MCF 10A (cell line): ENCODE measurements at regions not wholly inside any gene's neighbourhood (a gene's known extent, or its start where the extent isn't known, plus 50 kb on each side); places are given as distances from the start of the nearest gene placed in this dataset.
"Not testable (repeated sequence)": the region's sequence is repeated elsewhere in the genome, so short reads cannot be mapped to it uniquely, and the experiment has no call there.

ENCODE experiments used
- BruUV-seq: library from RNA; stranded (reverse); fragments of 400-500 nt; replicated peaks from 2 replicates; lab custom pipeline; 2021; lab: Mats Ljungman, UMichigan
- CTCF ChIA-PET: fragments of 300-600 bp; sonication (Branson Sonifier 250); formaldehyde crosslinking; extraction: SDS; loops from one replicate; lab custom pipeline; 2021; ENCODE audit warnings: antibody characterized with exemption, inconsistent platforms; lab: Yijun Ruan, JAX
- POLR2A ChIA-PET: fragments of 300-600, 350-650 bp; sonication (Branson Sonifier 250); formaldehyde crosslinking; extraction: SDS; loops from one replicate; lab custom pipeline; 2020; ENCODE audit warnings: antibody characterized with exemption, inconsistent platforms; lab: Yijun Ruan, JAX
- DNase-seq: peaks from one replicate; pipeline ENCODE4 v3.0.0-alpha.2; 2018; ENCODE audit not compliant: unreplicated experiment
- H3K27ac Mint-ChIP-seq: one replicate; pipeline ENCODE4 v1.8.0; 2022; ENCODE audit warnings: mild to moderate bottlenecking, low read depth, mixed read lengths; ENCODE audit not compliant: unreplicated experiment
- H3K27me3 Mint-ChIP-seq: one replicate; pipeline ENCODE4 v1.8.0; 2022; ENCODE audit warnings: mixed read lengths; ENCODE audit not compliant: insufficient read depth, unreplicated experiment
- H3K36me3 Mint-ChIP-seq: one replicate; pipeline ENCODE4 v1.8.0; 2022; ENCODE audit warnings: mild to moderate bottlenecking, moderate library complexity, mixed read lengths; ENCODE audit not compliant: insufficient read depth, unreplicated experiment
- H3K4me1 Mint-ChIP-seq: one replicate; pipeline ENCODE4 v1.8.0; 2022; ENCODE audit warnings: mixed read lengths; ENCODE audit not compliant: insufficient read depth, unreplicated experiment
- H3K4me3 Mint-ChIP-seq: one replicate; pipeline ENCODE4 v1.8.0; 2022; ENCODE audit warnings: mild to moderate bottlenecking, moderate library complexity, mixed read lengths; ENCODE audit not compliant: unreplicated experiment
- H3K9me3 Mint-ChIP-seq: one replicate; pipeline ENCODE4 v1.8.0; 2022; ENCODE audit warnings: mixed read lengths; ENCODE audit not compliant: unreplicated experiment
- intact Hi-C: fragments of 100-400 bp; cut with micrococcal nuclease; formaldehyde crosslinking; loops from 2 replicates; pipeline ENCODE4 v1.14.1; 2022
- TF ChIP-seq, protein P1 (sequence below): fragments of 200-600 bp; IDR thresholded peaks from one replicate; pipeline ENCODE4 v1.8.0; 2022; ENCODE audit warnings: antibody characterized with exemption, mild to moderate bottlenecking; ENCODE audit not compliant: unreplicated experiment

- no peak overlapping the region for H3K27ac Mint-ChIP-seq
These were observed 2118.0 kb downstream of the PCDH9 start for GRCh38 chr13:65112123-65112522.

DNA sequence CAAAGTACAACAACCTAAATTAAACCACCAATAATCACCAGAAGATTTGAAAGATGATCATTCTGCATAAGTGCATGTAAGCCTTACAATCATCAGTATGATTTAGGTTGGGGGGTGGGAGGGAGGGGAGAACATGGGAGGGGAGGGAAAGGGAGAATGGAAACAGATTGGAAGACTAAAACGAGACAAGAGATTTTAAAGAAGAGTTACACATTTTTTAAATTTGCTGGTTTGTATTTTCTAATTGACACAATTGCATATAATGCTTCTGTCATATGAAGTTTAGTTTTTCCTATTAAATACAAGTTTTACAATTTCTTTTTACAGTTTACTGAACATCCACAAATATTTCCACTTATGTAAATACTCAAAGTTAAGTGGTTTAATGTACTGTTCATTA is 2118.9 kb downstream of the PCDH9 start:
- ChIA-PET CTCF (no interaction called here), POLR2A (no interaction called here)
- Mint-ChIP-seq H3K36me3 (peaks cover 6% of the 10 kb centered on the region), H3K4me3 (no peak overlapping the region), H3K27me3 (no peaks in the 10 kb centered on the region), H3K4me1 (no peaks in the 10 kb centered on the region), H3K9me3 (peaks cover 29% of the 10 kb centered on the region), H3K27ac (no peak overlapping the region)
- BruUV-seq: no TSS peak
- TF ChIP-seq, protein P1, sequence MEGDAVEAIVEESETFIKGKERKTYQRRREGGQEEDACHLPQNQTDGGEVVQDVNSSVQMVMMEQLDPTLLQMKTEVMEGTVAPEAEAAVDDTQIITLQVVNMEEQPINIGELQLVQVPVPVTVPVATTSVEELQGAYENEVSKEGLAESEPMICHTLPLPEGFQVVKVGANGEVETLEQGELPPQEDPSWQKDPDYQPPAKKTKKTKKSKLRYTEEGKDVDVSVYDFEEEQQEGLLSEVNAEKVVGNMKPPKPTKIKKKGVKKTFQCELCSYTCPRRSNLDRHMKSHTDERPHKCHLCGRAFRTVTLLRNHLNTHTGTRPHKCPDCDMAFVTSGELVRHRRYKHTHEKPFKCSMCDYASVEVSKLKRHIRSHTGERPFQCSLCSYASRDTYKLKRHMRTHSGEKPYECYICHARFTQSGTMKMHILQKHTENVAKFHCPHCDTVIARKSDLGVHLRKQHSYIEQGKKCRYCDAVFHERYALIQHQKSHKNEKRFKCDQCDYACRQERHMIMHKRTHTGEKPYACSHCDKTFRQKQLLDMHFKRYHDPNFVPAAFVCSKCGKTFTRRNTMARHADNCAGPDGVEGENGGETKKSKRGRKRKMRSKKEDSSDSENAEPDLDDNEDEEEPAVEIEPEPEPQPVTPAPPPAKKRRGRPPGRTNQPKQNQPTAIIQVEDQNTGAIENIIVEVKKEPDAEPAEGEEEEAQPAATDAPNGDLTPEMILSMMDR: no peak
- no peak for DNase-seq
- intact Hi-C loops: no loop called here

More at GRCh38 chr13:65112123-65112522, 2118.0 kb downstream of the PCDH9 start:
- H3K27me3 Mint-ChIP-seq: no peaks in the 10 kb centered on the region
- H3K9me3 Mint-ChIP-seq: peaks cover 20% of the 10 kb centered on the region
- TF ChIP-seq, protein P1: no peak
- DNase-seq: no peak
- intact Hi-C loops: no loop called here
- BruUV-seq: no TSS peak
- peaks cover 6% of the 10 kb centered on the region for H3K36me3 Mint-ChIP-seq
- ChIA-PET POLR2A (no interaction called here), CTCF (interaction anchor here (0.7 kb wide), 1 partner anchor 68 kb away, joined by 3 read pairs; no protein-coding TSS in a partner anchor)
- H3K4me1 Mint-ChIP-seq: no peaks in the 10 kb centered on the region
- H3K4me3 Mint-ChIP-seq: no peak overlapping the region

DNA sequence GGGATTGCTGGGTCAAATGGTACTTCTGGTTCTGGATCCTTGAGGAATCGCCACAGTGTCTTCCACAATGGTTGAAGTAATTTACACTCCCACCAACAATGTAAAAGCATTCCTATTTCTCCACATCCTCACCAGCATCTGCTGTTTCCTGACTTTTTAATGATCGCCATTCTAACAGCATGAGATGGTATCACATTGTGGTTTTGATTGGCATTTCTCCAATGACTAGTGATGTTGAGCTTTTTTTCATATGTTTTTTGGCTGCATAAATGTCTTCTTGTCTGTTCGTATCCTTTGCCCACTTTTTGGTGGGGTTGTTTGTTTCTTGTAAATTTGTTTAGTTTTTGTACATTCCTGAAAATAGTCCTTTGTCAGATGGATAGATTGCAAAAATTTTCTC is 2125.7 kb downstream of the PCDH9 start:
- H3K4me1 Mint-ChIP-seq, H3K36me3 Mint-ChIP-seq, POLR2A ChIA-PET, H3K27ac Mint-ChIP-seq, BruUV-seq, H3K4me3 Mint-ChIP-seq, H3K27me3 Mint-ChIP-seq, DNase-seq, intact Hi-C loops, CTCF ChIA-PET: not testable (repeated sequence)
- peaks cover 40% of the 10 kb centered on the region for H3K9me3 Mint-ChIP-seq

- POLR2A ChIA-PET: no interaction called here
- BruUV-seq: no TSS peak
These were observed 2126.8 kb downstream of the PCDH9 start for GRCh38 chr13:65103351-65103750.

More at GRCh38 chr13:65103351-65103750, 2126.8 kb downstream of the PCDH9 start:
- CTCF ChIA-PET: no interaction called here
- Mint-ChIP-seq H3K27me3 (no peaks in the 10 kb centered on the region), H3K36me3 (peaks cover 4% of the 10 kb centered on the region), H3K27ac (no peak overlapping the region), H3K9me3 (peaks cover 31% of the 10 kb centered on the region), H3K4me3 (no peak overlapping the region), H3K4me1 (no peaks in the 10 kb centered on the region)
- no peak for DNase-seq
- intact Hi-C loops: no loop called here
- TF ChIP-seq, protein P1: no peak
